CD4-positive, alpha-beta T cell treated with Interleukin-15 for 1 hour (primary cell): ENCODE measurements at regions not wholly inside any gene's neighbourhood (a gene's known extent, or its start where the extent isn't known, plus 50 kb on each side); places are given as distances from the start of the nearest gene placed in this dataset.

Experiments
- DNase-seq: peaks from one replicate; pipeline ENCODE4 v3.0.0-alpha.2; 2020

DNA sequence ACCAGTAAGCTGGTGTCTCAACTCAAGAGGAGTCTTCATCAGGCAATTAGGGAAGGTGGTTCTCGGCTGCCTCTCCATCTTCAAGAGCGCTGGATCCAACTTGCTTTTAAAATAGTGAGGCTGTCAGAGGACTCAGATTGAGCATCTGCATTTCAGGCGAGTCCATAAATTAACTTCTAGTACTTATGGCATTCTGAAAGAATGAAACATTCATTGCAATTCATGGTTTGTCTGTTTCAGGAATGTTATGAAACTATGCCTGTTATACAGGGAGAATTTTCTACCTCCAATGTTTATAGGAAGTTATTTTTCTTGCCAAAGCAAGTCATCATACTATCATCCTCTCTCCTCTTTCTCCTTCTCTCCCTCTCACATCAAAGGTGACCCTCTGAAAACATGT is 883.2 kb downstream of the SLC4A3 start:
- DNase-seq: no peak

- DNase-seq: no peak
Observed at GRCh38 chr2:220512419-220512818, 885.0 kb downstream of the SLC4A3 start.

- no peak for DNase-seq
Observed at GRCh38 chr2:220513573-220514288, 886.3 kb downstream of the SLC4A3 start.

DNA sequence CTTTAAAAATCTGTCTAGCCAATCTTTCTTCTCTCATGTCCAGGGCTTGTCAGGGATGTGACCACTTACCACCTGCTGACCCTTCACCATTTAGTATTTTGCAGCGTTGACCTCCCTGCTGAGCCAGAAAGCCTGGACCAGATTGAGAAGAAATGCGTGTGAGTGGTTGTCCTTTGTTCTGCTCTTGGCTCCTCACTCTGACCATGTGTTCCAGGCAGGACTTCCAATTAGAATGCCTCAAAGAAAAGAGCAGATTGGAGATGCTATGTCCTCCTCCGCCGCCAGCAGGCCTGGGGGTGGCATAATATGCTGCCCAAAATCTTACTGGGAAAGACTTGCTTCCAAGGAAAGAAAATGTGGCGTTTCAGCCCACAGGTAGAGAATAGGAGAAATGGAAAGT is 894.1 kb downstream of the SLC4A3 start:
- DNase-seq: no peak

DNA sequence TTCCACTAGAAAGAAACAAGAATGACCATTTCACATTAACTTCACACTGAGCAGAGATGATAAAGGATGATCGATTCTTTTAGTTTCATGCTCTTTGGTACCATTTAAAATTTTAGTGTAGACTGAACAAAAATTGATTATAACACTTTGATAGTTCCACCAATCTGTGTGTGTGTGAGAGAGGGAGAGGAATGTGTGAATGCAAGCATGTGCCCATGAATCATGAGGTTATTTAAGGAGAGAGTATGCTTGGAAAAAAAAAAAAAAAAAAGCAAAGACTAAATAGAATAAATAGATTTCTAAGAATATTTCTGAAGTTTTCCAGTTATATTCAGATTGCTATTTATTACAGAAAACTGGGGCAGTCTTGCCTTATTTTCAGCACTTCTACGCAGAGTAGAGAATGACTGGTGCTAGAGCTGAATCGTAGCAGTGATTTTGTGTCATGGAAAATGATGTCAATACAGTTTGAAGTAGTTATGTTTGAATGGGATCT is 900.8 kb downstream of the SLC4A3 start:
- no peak for DNase-seq

DNA sequence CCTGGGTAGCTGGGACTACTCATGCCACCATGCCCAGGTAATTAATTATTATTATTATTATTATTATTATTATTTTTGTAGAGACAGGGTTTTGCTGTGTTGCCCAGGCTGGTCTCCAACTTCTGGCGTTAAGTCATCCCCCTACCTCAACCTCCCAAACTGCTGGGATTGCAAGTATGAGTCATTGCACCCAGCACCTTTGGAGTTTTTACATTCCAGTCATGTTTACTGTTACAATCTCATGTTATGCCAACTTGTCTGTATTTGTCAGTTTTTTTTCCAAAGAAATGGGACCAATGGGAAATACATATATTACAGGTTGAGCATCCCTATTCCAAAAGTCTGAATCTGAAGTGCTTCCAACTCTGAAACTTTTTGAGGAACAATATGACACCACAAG is 903.8 kb downstream of the SLC4A3 start:
- DNase-seq: no peak

DNA sequence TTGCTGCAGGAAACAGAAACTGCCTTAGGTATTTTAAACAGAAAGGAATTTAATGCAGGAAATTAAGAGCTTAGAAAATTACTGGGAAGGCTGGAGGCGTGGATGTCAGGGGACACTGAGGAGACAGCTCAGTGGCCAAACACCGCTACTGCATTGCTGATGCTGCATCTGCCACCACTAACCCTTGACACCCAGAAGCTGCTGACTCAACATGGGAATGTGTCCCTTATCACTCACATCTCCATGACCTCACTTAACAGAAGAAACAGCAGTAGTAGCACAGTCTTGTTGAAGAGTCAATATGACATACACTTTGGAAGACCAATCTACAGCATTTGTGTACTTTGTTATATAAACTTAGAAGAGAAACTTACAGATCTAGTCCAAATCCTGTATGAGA is 906.1 kb downstream of the SLC4A3 start:
- no peak for DNase-seq

GRCh38 chr2:220539481-220539880 is 912.1 kb downstream of the SLC4A3 start:
- DNase-seq: no peak

DNA sequence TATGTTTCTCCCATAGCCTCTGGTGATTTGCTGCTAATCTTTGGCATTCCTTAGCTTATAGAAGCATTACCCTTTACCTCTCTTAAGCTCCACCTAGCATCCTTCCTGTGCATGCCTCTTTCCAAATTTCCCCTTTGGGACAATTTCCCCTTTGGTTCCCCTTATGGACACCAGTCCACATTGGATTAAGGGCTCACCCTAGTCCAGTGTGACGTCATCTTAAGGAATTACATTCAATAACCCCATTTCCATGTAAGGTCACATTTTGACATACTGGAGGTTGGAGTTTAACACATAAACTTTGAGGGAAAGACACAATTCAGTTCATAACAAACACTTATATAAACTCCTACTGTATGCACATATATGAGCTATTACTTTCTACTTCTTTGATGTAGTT is 916.6 kb downstream of the SLC4A3 start:
- no peak for DNase-seq

DNA sequence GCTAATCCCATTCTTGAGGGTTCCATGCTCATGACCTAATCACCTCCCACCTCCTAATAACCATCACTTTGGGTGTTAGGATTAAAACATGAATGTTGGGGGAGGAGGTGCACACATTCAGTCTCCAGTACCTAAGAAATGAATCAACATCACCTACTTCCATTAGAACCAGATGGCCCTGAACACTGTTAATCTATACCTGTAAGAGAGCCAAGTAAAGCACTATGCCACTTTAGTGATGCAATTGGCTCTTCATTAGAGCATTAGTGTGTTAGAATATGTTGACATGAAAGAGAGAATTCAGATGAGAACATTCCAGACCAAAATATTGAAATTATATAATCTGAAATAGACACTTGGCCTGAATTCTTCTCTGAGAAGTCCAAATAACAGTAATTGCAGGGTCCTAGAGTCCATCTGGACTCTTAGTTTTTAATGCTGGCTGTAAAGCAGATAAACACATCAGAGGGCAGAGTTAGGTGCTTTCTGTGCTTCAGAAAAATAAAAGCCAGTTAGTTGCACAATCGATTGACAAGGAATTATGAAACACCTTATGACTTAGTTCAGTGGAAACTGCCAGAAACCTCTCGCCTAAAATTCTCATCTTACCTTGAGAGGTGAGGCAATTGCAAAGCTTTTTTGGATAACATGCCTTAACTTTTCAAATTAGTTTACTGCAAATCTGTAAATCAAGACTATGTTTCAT is 923.7 kb downstream of the SLC4A3 start:
- no peak for DNase-seq

DNA sequence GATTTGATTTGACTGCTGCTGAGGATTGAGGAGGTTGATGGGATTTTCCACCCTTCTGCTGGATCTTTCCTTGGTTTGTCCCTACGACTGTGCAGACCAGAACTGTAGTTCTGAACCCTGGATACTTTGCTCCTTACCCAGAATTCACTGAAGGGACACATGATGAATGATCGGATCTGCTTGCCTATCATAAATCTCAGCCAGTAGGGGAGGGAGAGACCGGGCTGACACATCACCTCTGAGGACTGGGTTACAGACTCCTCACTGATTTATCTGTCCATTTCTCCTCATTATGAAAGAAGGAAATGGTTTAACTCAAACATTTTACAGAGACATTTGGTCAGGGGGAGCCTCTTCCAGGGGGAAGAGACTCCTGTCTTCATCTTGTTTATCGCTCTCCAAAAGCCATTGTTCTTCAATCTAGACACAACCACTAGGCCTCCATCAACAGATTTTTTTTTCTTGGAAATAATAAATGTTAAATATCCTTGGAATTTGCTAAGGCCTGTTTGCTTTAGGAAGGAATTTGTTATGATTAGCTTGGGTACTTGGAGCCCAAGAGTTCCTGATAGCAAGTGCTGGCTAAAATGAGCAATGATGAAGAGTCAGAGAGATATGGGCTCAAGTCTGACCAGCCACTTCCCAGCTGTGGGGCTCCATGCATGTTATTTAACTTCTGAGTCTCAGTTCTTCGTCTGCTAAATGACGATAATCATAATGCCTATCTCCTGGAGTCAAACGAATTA is 925.5 kb downstream of the SLC4A3 start:
- DNase-seq: no peak

GRCh38 chr2:220555961-220556630 is 928.7 kb downstream of the SLC4A3 start:
- DNase-seq: no peak

DNA sequence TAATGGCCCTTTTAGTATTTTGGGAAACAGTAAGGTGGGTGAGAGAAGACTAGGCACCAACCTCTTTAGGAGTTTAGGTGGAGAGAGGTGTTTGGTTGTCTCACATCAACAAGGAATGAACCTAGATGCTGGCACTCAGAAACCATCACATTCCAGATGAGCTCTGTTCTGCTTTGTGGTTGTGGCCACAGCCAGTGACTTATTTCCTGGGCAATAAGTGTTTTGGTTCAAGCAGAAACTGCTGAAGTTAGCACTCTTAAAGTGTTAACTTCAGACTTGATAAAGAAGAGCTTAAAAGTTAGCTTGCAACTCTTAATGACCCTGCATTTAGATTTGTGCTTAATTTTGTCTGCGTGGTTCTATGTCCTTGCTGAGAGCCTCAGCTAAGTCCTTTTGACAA is 929.2 kb downstream of the SLC4A3 start:
- no peak for DNase-seq

- no peak for DNase-seq
Observed at GRCh38 chr2:220560192-220560591, 932.8 kb downstream of the SLC4A3 start.

DNA sequence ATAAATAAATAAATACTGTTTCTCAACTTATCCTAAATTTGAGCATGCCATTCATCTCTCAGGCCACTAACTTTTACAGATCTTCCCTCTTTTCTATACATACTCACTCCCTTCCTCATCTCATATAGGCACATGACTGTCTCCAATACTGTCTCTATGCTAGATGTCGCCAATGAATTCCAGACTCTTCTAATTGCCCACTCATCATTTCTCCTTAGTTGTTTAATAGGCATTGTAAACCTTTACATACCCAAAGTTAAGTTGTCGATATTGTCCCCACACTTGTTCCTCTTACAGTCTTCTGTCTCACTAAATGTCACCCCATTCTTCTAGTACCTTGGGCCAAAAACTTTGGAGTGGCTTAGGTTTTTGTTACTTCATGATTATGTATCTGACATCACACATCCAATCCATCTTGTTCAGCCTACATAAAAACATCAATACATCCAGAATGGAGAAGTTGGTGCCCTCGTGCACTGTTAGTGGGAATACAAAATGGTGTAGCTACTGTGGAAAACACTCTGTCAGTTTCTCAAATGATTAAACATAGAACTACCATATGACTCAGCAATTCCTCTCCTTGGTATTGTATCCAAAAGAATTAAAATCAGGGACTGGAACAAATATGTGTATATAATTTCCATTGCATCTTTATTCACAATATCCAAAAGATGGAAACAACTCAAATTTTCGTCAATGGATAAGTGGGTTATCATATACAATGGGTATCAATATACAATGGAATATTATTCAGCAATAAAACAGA is 935.1 kb downstream of the SLC4A3 start:
- no peak for DNase-seq

- no peak for DNase-seq
Observed at GRCh38 chr2:220568296-220568695, 940.9 kb downstream of the SLC4A3 start.

- no peak for DNase-seq
Observed at GRCh38 chr2:220569112-220569897, 941.9 kb downstream of the SLC4A3 start.

DNA sequence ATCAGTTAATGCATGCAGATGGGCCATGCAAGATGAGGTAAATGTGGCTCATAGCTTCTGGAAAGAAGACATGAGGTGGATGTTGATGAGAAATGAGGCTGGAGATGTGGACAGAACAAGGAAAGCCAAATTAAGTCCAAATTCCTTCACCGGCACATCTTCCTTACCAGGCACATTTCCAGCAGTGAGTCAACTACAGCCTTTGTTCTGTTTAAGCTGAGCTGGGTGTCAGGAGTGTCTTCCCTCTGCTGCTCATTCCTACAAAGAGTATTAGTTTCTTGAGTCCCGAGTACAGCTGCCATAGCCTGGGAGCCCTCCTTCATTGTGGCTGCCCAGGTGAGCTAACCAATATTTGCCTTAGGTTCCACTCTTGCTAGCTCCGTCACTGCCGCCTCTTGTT is 945.0 kb downstream of the SLC4A3 start:
- DNase-seq: no peak

GRCh38 chr2:220574038-220574437 is 946.6 kb downstream of the SLC4A3 start:
- DNase-seq: no peak

DNA sequence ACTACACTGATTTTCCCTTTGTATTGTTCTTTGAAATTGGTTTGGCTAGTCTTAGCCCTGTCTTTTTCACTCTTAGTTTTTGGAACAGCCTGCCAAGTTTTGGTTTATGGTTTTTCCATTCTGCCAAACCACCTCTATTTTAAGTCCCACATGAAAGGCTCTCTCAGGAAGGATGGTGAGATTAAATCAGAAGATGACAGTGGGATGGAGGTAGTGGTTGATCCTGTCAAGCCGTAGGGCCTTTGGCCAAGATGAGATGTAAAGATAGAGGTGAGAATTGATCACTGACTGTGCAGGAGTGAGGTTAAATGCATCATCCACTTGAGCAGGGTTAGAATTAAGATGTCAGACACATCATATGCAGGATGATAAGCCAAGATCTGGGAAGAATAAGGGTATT is 948.5 kb downstream of the SLC4A3 start:
- no peak for DNase-seq

GRCh38 chr2:220579452-220579851 is 952.0 kb downstream of the SLC4A3 start:
- no peak for DNase-seq

DNA sequence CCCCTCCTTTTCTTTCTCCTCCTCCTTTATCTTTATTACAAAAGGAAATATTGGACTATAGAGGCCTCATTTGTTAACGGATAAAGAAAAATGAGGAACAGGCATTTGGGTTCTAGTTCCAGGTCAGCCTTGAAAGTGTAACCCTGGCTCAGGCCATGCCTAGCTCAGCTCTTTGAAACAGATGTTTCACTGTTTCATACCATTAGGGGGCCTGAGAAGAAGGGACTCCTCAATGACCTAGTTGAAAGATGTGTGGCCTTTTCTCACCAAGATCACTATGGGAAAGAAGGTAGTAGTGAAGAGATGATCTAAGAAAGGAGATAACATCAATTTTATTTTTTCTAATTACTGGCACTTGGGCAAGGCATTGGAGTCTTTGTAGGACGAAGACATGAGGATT is 952.7 kb downstream of the SLC4A3 start:
- DNase-seq: no peak
